OCI-LY3 (cell line): ENCODE measurements at regions not wholly inside any gene's neighbourhood (a gene's known extent, or its start where the extent isn't known, plus 50 kb on each side); places are given as distances from the start of the nearest gene placed in this dataset.

Source experiments
- CTCF ChIP-seq: fragments of 200-600, 300-600 bp; sonication (generic); IDR thresholded peaks from 2 replicates; pipeline ENCODE4 v1.5.1; 2014; ENCODE audit warnings: antibody characterized with exemption, low read length, low read depth
- EZH2phosphoT487 ChIP-seq: fragments of 200-600 bp; shearing (Covaris generic); IDR thresholded peaks from 2 replicates; pipeline ENCODE4 v1.6.1; 2018; ENCODE audit warnings: antibody characterized with exemption, mixed run types, low read depth

- TF ChIP-seq CTCF, result no peak
- TF ChIP-seq EZH2phosphoT487, result no peak
Measured at GRCh38 chr2:189364607-189365006, 76.7 kb upstream of the WDR75 start.
